WTC11 (cell line): ENCODE measurements at regions not wholly inside any gene's neighbourhood (a gene's known extent, or its start where the extent isn't known, plus 50 kb on each side); places are given as distances from the start of the nearest gene placed in this dataset.

ENCODE experiments used
- ATAC-seq: fragments of 200-7000 bp; cut with Tn5 transposase; 2 replicates; pipeline ENCODE4 v1.10.0; 2021; ENCODE audit warnings: mild to moderate bottlenecking, moderate library complexity
- CTCF ChIA-PET: fragments of 300-600 bp; sonication (Branson Sonifier 250); formaldehyde crosslinking; loops from one replicate; lab custom pipeline; 2021; ENCODE audit warnings: antibody characterized with exemption; lab: Charles Lee
- POLR2A ChIA-PET: fragments of 350-600 bp; sonication (Branson Sonifier 250); formaldehyde crosslinking; loops from one replicate; lab custom pipeline; 2021; ENCODE audit warnings: antibody characterized with exemption; lab: Charles Lee
- DNase-seq: peaks from one replicate; pipeline ENCODE4 v3.0.0; 2021; ENCODE audit warnings: low spot score
- H3K27ac Mint-ChIP-seq: 2 replicates; pipeline ENCODE4 v1.8.0; 2021; ENCODE audit warnings: mixed read lengths
- H3K27me3 Mint-ChIP-seq: 2 replicates; pipeline ENCODE4 v1.8.0; 2021; ENCODE audit warnings: low read depth, mild to moderate bottlenecking, moderate library complexity, mixed read lengths
- H3K36me3 Mint-ChIP-seq: 2 replicates; pipeline ENCODE4 v1.8.0; 2021; ENCODE audit warnings: mixed read lengths
- H3K4me1 Mint-ChIP-seq: 2 replicates; pipeline ENCODE4 v1.8.0; 2022; ENCODE audit warnings: mixed read lengths
- H3K4me3 Mint-ChIP-seq: 2 replicates; pipeline ENCODE4 v1.8.0; 2021; ENCODE audit warnings: mild to moderate bottlenecking, moderate library complexity, mixed read lengths
- H3K9me3 Mint-ChIP-seq: 2 replicates; pipeline ENCODE4 v1.8.0; 2021; ENCODE audit warnings: mixed read lengths
- ARID4B ChIP-seq: sonication (generic); formaldehyde crosslinking; IDR thresholded peaks from 2 replicates; pipeline ENCODE4 v1.8.0; 2023; ENCODE audit warnings: missing genetic modification reagents, mild to moderate bottlenecking, borderline replicate concordance
- ATF2 ChIP-seq: sonication (generic); formaldehyde crosslinking; IDR thresholded peaks from 2 replicates; pipeline ENCODE4 v1.8.1; 2022; ENCODE audit warnings: low read depth, missing genetic modification reagents, borderline replicate concordance
- ATF3 ChIP-seq: sonication (generic); formaldehyde crosslinking; conservative IDR thresholded peaks from 2 replicates; pipeline ENCODE4 v1.8.1; 2022; ENCODE audit warnings: mild to moderate bottlenecking, missing genetic modification reagents
- CBFB ChIP-seq: sonication (generic); formaldehyde crosslinking; IDR thresholded peaks from 2 replicates; pipeline ENCODE4 v1.8.1; 2022; ENCODE audit warnings: mild to moderate bottlenecking, low read depth, missing genetic modification reagents
- ELF4 ChIP-seq: sonication (generic); formaldehyde crosslinking; IDR thresholded peaks from 2 replicates; pipeline ENCODE4 v1.8.1; 2022; ENCODE audit warnings: low read depth, mild to moderate bottlenecking, moderate library complexity, missing genetic modification reagents
- ERG ChIP-seq: fragments of 250-450 bp; sonication (Bioruptor Pico); IDR thresholded peaks from 2 replicates; pipeline ENCODE4 v1.8.0; 2021; ENCODE audit warnings: mild to moderate bottlenecking
- ESRRA ChIP-seq: sonication (generic); formaldehyde crosslinking; IDR thresholded peaks from 2 replicates; pipeline ENCODE4 v1.8.1; 2022; ENCODE audit warnings: mild to moderate bottlenecking, missing genetic modification reagents, borderline replicate concordance
- ETV6 ChIP-seq: sonication (generic); formaldehyde crosslinking; IDR thresholded peaks from 2 replicates; pipeline ENCODE4 v1.8.1; 2022; ENCODE audit warnings: mild to moderate bottlenecking, missing genetic modification reagents
- FOXP4 ChIP-seq: sonication (generic); formaldehyde crosslinking; IDR thresholded peaks from 2 replicates; pipeline ENCODE4 v1.8.0; 2022; ENCODE audit warnings: mild to moderate bottlenecking, missing genetic modification reagents
- NR2C2 ChIP-seq: sonication (generic); formaldehyde crosslinking; IDR thresholded peaks from 2 replicates; pipeline ENCODE4 v1.8.0; 2022; ENCODE audit warnings: mild to moderate bottlenecking, missing genetic modification reagents
- PRDM15 ChIP-seq: sonication (generic); formaldehyde crosslinking; IDR thresholded peaks from 2 replicates; pipeline ENCODE4 v1.8.0; 2022; ENCODE audit warnings: missing genetic modification reagents
- SP1 ChIP-seq: sonication (generic); formaldehyde crosslinking; conservative IDR thresholded peaks from 2 replicates; pipeline ENCODE4 v1.8.1; 2022; ENCODE audit warnings: missing genetic modification reagents
- USF1 ChIP-seq: sonication (generic); formaldehyde crosslinking; IDR thresholded peaks from 2 replicates; pipeline ENCODE4 v1.8.0; 2022; ENCODE audit warnings: mild to moderate bottlenecking, missing genetic modification reagents
- ZBTB21 ChIP-seq: sonication (generic); formaldehyde crosslinking; IDR thresholded peaks from 2 replicates; pipeline ENCODE4 v1.8.1; 2023; ENCODE audit warnings: mild to moderate bottlenecking, missing genetic modification reagents, borderline replicate concordance
- ZNF219 ChIP-seq: sonication (generic); formaldehyde crosslinking; IDR thresholded peaks from 2 replicates; pipeline ENCODE4 v1.8.0; 2023; ENCODE audit warnings: missing genetic modification reagents, mild to moderate bottlenecking, borderline replicate concordance
- ZNF317 ChIP-seq: sonication (generic); formaldehyde crosslinking; IDR thresholded peaks from 2 replicates; pipeline ENCODE4 v1.8.1; 2023; ENCODE audit warnings: low read depth, mild to moderate bottlenecking, moderate library complexity, missing genetic modification reagents, borderline replicate concordance
- ZNF396 ChIP-seq: fragments of 250-450 bp; sonication (Bioruptor Pico); IDR thresholded peaks from 2 replicates; pipeline ENCODE4 v1.8.0; 2021; ENCODE audit warnings: mild to moderate bottlenecking, moderate library complexity, borderline replicate concordance

GRCh38 chr3:127061641-127062040 lies 78.7 kb downstream of the PLXNA1 start:
- ChIA-PET CTCF (interaction anchor here (0.7 to 1.0 kb wide), 2 partner anchors 313 to 629 kb away, joined by 3 to 4 read pairs; no protein-coding TSS in a partner anchor), POLR2A (no interaction called here)
- peak; percentile 88 for ATAC-seq
- peaks cover 9% of the 10 kb centered on the region for H3K9me3 Mint-ChIP-seq
- no peak for TF ChIP-seq ESRRA (CRISPR knock-in tag)
- TF ChIP-seq CBFB (CRISPR knock-in tag), result no peak
- TF ChIP-seq ZNF396 (CRISPR knock-in tag), result no peak
- no peak for TF ChIP-seq PRDM15
- TF ChIP-seq ZBTB21, result no peak
- TF ChIP-seq ERG (CRISPR knock-in tag), result no peak
- no peak overlapping the region for H3K4me3 Mint-ChIP-seq
- H3K4me1 Mint-ChIP-seq, result peaks cover 3% of the 10 kb centered on the region
- peaks cover 7% of the 10 kb centered on the region; the same call in 1 of the 2 replicates for H3K36me3 Mint-ChIP-seq
- no peaks in the 10 kb centered on the region; the same call in 1 of the 2 replicates for H3K27me3 Mint-ChIP-seq
- no peak overlapping the region for H3K27ac Mint-ChIP-seq
- DNase-seq, result no peak

GRCh38 chr3:127062926-127063325 lies 80.0 kb downstream of the PLXNA1 start:
- ChIA-PET POLR2A (no interaction called here), CTCF (no interaction called here)
- Mint-ChIP-seq H3K36me3 (no peaks in the 10 kb centered on the region), H3K27me3 (no peaks in the 10 kb centered on the region), H3K4me1 (peaks cover 3% of the 10 kb centered on the region), H3K9me3 (no peaks in the 10 kb centered on the region), H3K4me3 (no peak overlapping the region), H3K27ac (no peak overlapping the region)
- no peak for TF ChIP-seq ZNF219 (CRISPR knock-in tag)
- TF ChIP-seq ARID4B (CRISPR knock-in tag), result no peak
- TF ChIP-seq ZNF317 (CRISPR knock-in tag), result no peak
- no peak for TF ChIP-seq ETV6 (CRISPR knock-in tag)
- TF ChIP-seq ATF2 (CRISPR knock-in tag), result no peak
- TF ChIP-seq ZBTB21, result no peak
- no peak for TF ChIP-seq ATF3
- TF ChIP-seq ZNF396 (CRISPR knock-in tag), result no peak
- TF ChIP-seq NR2C2 (CRISPR knock-in tag), result no peak
- no peak for TF ChIP-seq FOXP4
- TF ChIP-seq USF1, result no peak
- no peak for TF ChIP-seq SP1 (CRISPR knock-in tag)
- no peak for TF ChIP-seq ELF4 (CRISPR knock-in tag)
- ATAC-seq, result no peak
- DNase-seq, result no peak
